HepG2 (cell line): ENCODE measurements at regions not wholly inside any gene's neighbourhood (a gene's known extent, or its start where the extent isn't known, plus 50 kb on each side); places are given as distances from the start of the nearest gene placed in this dataset.

Source experiments
- ATAC-seq: fragments of 200-7000 bp; cut with Tn5 transposase; 3 replicates; pipeline ENCODE4 v1.9.1; 2020; ENCODE audit warnings: mild to moderate bottlenecking, moderate library complexity
- BruUV-seq: library from RNA; stranded (reverse); fragments of 400-500 nt; replicated peaks from 2 replicates; lab custom pipeline; 2021; lab: Mats Ljungman, UMichigan
- CTCF ChIA-PET: fragments of 300-600 bp; formaldehyde crosslinking; extraction: SDS; loops from one replicate; lab custom pipeline; 2021; ENCODE audit warnings: low total read pairs, inconsistent platforms, low intra/inter-chr PET ratio; lab: Yijun Ruan, JAX
- POLR2A ChIA-PET: fragments of 350-600 bp; sonication (Branson Sonifier 250); formaldehyde crosslinking; loops from one replicate; lab custom pipeline; 2020; ENCODE audit warnings: antibody characterized with exemption, inconsistent platforms; lab: Yijun Ruan, JAX
- DNase-seq: peaks from one replicate; pipeline ENCODE4 v3.0.0-alpha.2; 2015; ENCODE audit warnings: low spot score
- FAIRE-seq: peaks from 3 replicates; lab custom pipeline; 2011; peaks lifted over from hg19 to GRCh38; lab: Jason Lieb, UNC
- H2AFZ ChIP-seq: one replicate; pipeline ENCODE4 v1.6.1; 2011; ENCODE audit warnings: low read length, inconsistent platforms
- H3K27ac ChIP-seq: fragments of 300-600 bp; 3 replicates; pipeline ENCODE4 v1.8.0; 2011; ENCODE audit warnings: mixed run types, mild to moderate bottlenecking, mixed read lengths, low read length, inconsistent platforms; ENCODE audit not compliant: insufficient read depth; ENCODE audit errors: extremely low read length
- H3K27me3 ChIP-seq, 2 experiments: fragments of 200-600 bp in 1 of 2; 2 replicates in 1 of 2; 3 replicates in 1 of 2; pipeline versions ENCODE4 v1.6.0 to v1.8.0; 2011; ENCODE audit warnings: low read length in 2 of 2, mild to moderate bottlenecking in 2 of 2, moderate library complexity in 2 of 2, inconsistent platforms in 1 of 2; ENCODE audit not compliant: insufficient read depth in 2 of 2, control insufficient read depth in 1 of 2
- H3K36me3 ChIP-seq, 2 experiments: fragments of 200-600 bp in 1 of 2; replicated peaks in 1 of 2; 2 replicates in 1 of 2; 3 replicates in 1 of 2; pipeline versions ENCODE4 v1.5.1 to v1.8.0; 2011; ENCODE audit warnings: low read length in 2 of 2, inconsistent platforms in 1 of 2; ENCODE audit not compliant: insufficient read depth in 2 of 2, control insufficient read depth in 1 of 2
- H3K4me1 ChIP-seq: 2 replicates; pipeline ENCODE4 v1.5.1; 2012; ENCODE audit warnings: low read length, inconsistent platforms; ENCODE audit not compliant: insufficient read depth
- H3K4me2 ChIP-seq: 2 replicates; pipeline ENCODE4 v1.6.0; 2011; ENCODE audit warnings: low read depth, low read length, inconsistent platforms
- H3K4me3 ChIP-seq, 3 experiments: fragments of 200-600 bp in 1 of 3; sonication (generic), shearing (Covaris generic) in 1 of 3; replicated peaks in 1 of 3; 2 replicates each; pipeline ENCODE4 v1.5.1; 2011 to 2016; ENCODE audit warnings: low read length in 3 of 3, inconsistent platforms in 2 of 3, low read depth in 2 of 3, mild to moderate bottlenecking in 2 of 3, control low read depth in 1 of 3, mixed read lengths in 1 of 3; ENCODE audit not compliant: insufficient read depth in 1 of 3
- H3K79me2 ChIP-seq: one replicate; pipeline ENCODE4 v1.6.1; 2011; ENCODE audit warnings: low read length, inconsistent platforms; ENCODE audit not compliant: insufficient read depth
- H3K9ac ChIP-seq: 2 replicates; pipeline ENCODE4 v1.6.0; 2011; ENCODE audit warnings: mild to moderate bottlenecking, low read depth, low read length, inconsistent platforms; ENCODE audit not compliant: insufficient read depth
- H3K9me3 ChIP-seq: 2 replicates; pipeline ENCODE4 v1.5.1; 2012; ENCODE audit warnings: mild to moderate bottlenecking, low read length
- H4K20me1 ChIP-seq: 2 replicates; pipeline ENCODE4 v1.6.0; 2011; ENCODE audit warnings: inconsistent platforms, mild to moderate bottlenecking, low read length, moderate library complexity; ENCODE audit not compliant: insufficient read depth
- ATF1 ChIP-seq: IDR thresholded peaks from 2 replicates; pipeline ENCODE4 v1.6.1; 2016; ENCODE audit warnings: mild to moderate bottlenecking, control low read depth
- ELF1 ChIP-seq: sonication (generic); formaldehyde crosslinking; IDR thresholded peaks from 2 replicates; pipeline ENCODE4 v1.4.0; 2020; ENCODE audit warnings: missing genetic modification reagents
- FOXC1 ChIP-seq: sonication (generic); formaldehyde crosslinking; IDR thresholded peaks from 2 replicates; pipeline ENCODE4 v1.8.0; 2022; ENCODE audit warnings: mild to moderate bottlenecking, missing genetic modification reagents, borderline replicate concordance
- GABPA ChIP-seq, 2 experiments: IDR thresholded peaks; 2 replicates each; pipeline ENCODE4 v1.6.1; 2011 to 2016; ENCODE audit warnings: low read depth in 2 of 2, low read length in 1 of 2, missing biosample characterization in 1 of 2, missing genetic modification characterization in 1 of 2
- KDM5B ChIP-seq: sonication (generic); formaldehyde crosslinking; IDR thresholded peaks from 2 replicates; pipeline ENCODE4 v1.4.0; 2020; ENCODE audit warnings: missing genetic modification reagents, mild to moderate bottlenecking, borderline replicate concordance
- RARA ChIP-seq: IDR thresholded peaks from 2 replicates; pipeline ENCODE4 v1.6.1; 2016; ENCODE audit warnings: missing genetic modification reagents, missing compliant biosample characterization
- RNF2 ChIP-seq: fragments of 450-650 bp; conservative IDR thresholded peaks from 2 replicates; pipeline ENCODE4 v1.6.1; 2016; ENCODE audit warnings: low read depth
- SP2 ChIP-seq: sonication (generic); formaldehyde crosslinking; IDR thresholded peaks from 2 replicates; pipeline ENCODE4 v1.5.1; 2020; ENCODE audit warnings: mild to moderate bottlenecking, missing genetic modification reagents
- TIGD3 ChIP-seq: sonication (generic); formaldehyde crosslinking; IDR thresholded peaks from 2 replicates; pipeline ENCODE4 v1.5.1; 2020; ENCODE audit warnings: mild to moderate bottlenecking, missing genetic modification reagents, borderline replicate concordance
- ZFP90 ChIP-seq: sonication (generic); formaldehyde crosslinking; IDR thresholded peaks from 2 replicates; pipeline ENCODE4 v1.8.0; 2022; ENCODE audit warnings: missing genetic modification reagents, mild to moderate bottlenecking, inconsistent platforms, borderline replicate concordance
- ZNF256 ChIP-seq: sonication (generic); formaldehyde crosslinking; conservative IDR thresholded peaks from 2 replicates; pipeline ENCODE4 v1.4.0; 2020; ENCODE audit warnings: missing genetic modification reagents
- ZNF317 ChIP-seq: sonication (generic); formaldehyde crosslinking; IDR thresholded peaks from 2 replicates; pipeline ENCODE4 v1.5.0; 2020; ENCODE audit warnings: mild to moderate bottlenecking, missing genetic modification reagents
- ZNF557 ChIP-seq: sonication (generic); formaldehyde crosslinking; IDR thresholded peaks from 2 replicates; pipeline ENCODE4 v1.4.0; 2020; ENCODE audit warnings: missing genetic modification reagents
- ZNF577 ChIP-seq: sonication (generic); formaldehyde crosslinking; IDR thresholded peaks from 2 replicates; pipeline ENCODE4 v1.4.0; 2020; ENCODE audit warnings: mild to moderate bottlenecking, low read depth, missing genetic modification reagents, borderline replicate concordance
- ZNF724P ChIP-seq: sonication (generic); formaldehyde crosslinking; IDR thresholded peaks from 2 replicates; pipeline ENCODE4 v1.8.0; 2022; ENCODE audit warnings: missing genetic modification reagents, borderline replicate concordance
- ZNF761 ChIP-seq: sonication (generic); formaldehyde crosslinking; conservative IDR thresholded peaks from 2 replicates; pipeline ENCODE4 v1.4.0; 2020; ENCODE audit warnings: mild to moderate bottlenecking, missing genetic modification reagents
- ZSCAN31 ChIP-seq: sonication (generic); formaldehyde crosslinking; IDR thresholded peaks from 2 replicates; pipeline ENCODE4 v1.5.0; 2020; ENCODE audit warnings: low read depth, mild to moderate bottlenecking, missing genetic modification reagents
- WGBS: methylation state at CpG from one replicate; pipeline ENCODE4 v1.1.6; 2017; ENCODE audit warnings: low lambda C conversion rate; 5-methylcytosine and 5-hydroxymethylcytosine counted together
- in situ Hi-C: cut with HindIII; loops from 2 replicates; pipeline ENCODE4 v1.10.0; 2017; ENCODE audit warnings: low pct_unique_long_range_greater_than_20kb; ENCODE audit not compliant: extremely low pct_ligation_motif_present
- intact Hi-C: fragments of 100-400 bp; cut with micrococcal nuclease; formaldehyde crosslinking; loops from one replicate; pipeline ENCODE4 v1.10.0; 2022; ENCODE audit not compliant: unreplicated experiment

- no peaks in the 10 kb centered on the region for H3K4me1 ChIP-seq
- ATAC-seq: no peak
- POLR2A ChIA-PET: no interaction called here
- intact Hi-C loops (no loop called here), in situ Hi-C loops (loop anchor here (25.0 kb wide), 1 partner anchor 1218 kb away; no protein-coding TSS in a partner anchor)
- H3K4me3 ChIP-seq: no peak overlapping the region
- no peaks in the 10 kb centered on the region for H3K79me2 ChIP-seq
- H2AFZ ChIP-seq: no peak overlapping the region
- H3K36me3 ChIP-seq: no peaks in the 10 kb centered on the region
- DNase-seq: no peak
- no peaks in the 10 kb centered on the region for H3K9me3 ChIP-seq
- H3K9ac ChIP-seq: no peak overlapping the region
- FAIRE-seq: no peak
- TF ChIP-seq FOXC1 (CRISPR knock-in tag) (no peak), ZNF557 (CRISPR knock-in tag) (no peak), ATF1 (CRISPR knock-in tag) (no peak), ELF1 (CRISPR knock-in tag) (no peak), ZSCAN31 (CRISPR knock-in tag) (no peak), SP2 (no peak), ZNF724P (CRISPR knock-in tag) (no peak), ZNF577 (CRISPR knock-in tag) (no peak)
- TF ChIP-seq, all 625 proteins: peak for 0
- Histone ChIP-seq H3K27me3 (no peaks in the 10 kb centered on the region), H3K27ac (no peak overlapping the region), H4K20me1 (no peaks in the 10 kb centered on the region), H3K4me2 (no peak overlapping the region)
- CTCF ChIA-PET: no interaction called here
- BruUV-seq: no TSS peak
Measured at GRCh38 chrX:149280011-149280410, 225.1 kb downstream of the IDS start.

- POLR2A ChIA-PET: no interaction called here
- ATAC-seq: no peak
- H3K27ac ChIP-seq: no peak overlapping the region
- H3K36me3 ChIP-seq: no peaks in the 10 kb centered on the region
- no TSS peak for BruUV-seq
- intact Hi-C loops: no loop called here
- no peaks in the 10 kb centered on the region for H3K79me2 ChIP-seq
- DNase-seq: no peak
- no peaks in the 10 kb centered on the region for H3K4me1 ChIP-seq
- in situ Hi-C loops: loop anchor here (25.0 kb wide), 1 partner anchor 1214 kb away; no protein-coding TSS in a partner anchor
- no peak for FAIRE-seq
- TF ChIP-seq ZNF256 (CRISPR knock-in tag) (no peak), TIGD3 (CRISPR knock-in tag) (no peak), ZSCAN31 (CRISPR knock-in tag) (no peak), ZFP90 (CRISPR knock-in tag) (no peak), RARA (CRISPR knock-in tag) (no peak), ZNF317 (CRISPR knock-in tag) (no peak), GABPA (IDR thresholded peaks at IDR 0.05; ENCODE audit: low read depth, low read length) (no peak), GABPA (CRISPR knock-in tag; IDR thresholded peaks at IDR 0.05; ENCODE audit: low read depth) (no peak), RNF2 (no peak), KDM5B (CRISPR knock-in tag) (no peak), ZNF761 (CRISPR knock-in tag) (no peak)
- no peak overlapping the region for H2AFZ ChIP-seq
- H3K4me3 ChIP-seq: no peak overlapping the region
- no peak overlapping the region for H3K4me2 ChIP-seq
- 0% methylated on average over 1 of the region's 2 CpGs for WGBS
- H3K9me3 ChIP-seq: no peaks in the 10 kb centered on the region
- H4K20me1 ChIP-seq: no peaks in the 10 kb centered on the region
- H3K27me3 ChIP-seq: no peaks in the 10 kb centered on the region
- CTCF ChIA-PET: no interaction called here
- no peak overlapping the region for H3K9ac ChIP-seq
Measured at GRCh38 chrX:149275836-149276235, 229.3 kb downstream of the IDS start.
